CD4-positive, alpha-beta T cell treated with Interleukin-15 for 1 hour (primary cell): ENCODE measurements at regions not wholly inside any gene's neighbourhood (a gene's known extent, or its start where the extent isn't known, plus 50 kb on each side); places are given as distances from the start of the nearest gene placed in this dataset.

Experiments used
- DNase-seq: peaks from one replicate; pipeline ENCODE4 v3.0.0-alpha.2; 2020

DNA sequence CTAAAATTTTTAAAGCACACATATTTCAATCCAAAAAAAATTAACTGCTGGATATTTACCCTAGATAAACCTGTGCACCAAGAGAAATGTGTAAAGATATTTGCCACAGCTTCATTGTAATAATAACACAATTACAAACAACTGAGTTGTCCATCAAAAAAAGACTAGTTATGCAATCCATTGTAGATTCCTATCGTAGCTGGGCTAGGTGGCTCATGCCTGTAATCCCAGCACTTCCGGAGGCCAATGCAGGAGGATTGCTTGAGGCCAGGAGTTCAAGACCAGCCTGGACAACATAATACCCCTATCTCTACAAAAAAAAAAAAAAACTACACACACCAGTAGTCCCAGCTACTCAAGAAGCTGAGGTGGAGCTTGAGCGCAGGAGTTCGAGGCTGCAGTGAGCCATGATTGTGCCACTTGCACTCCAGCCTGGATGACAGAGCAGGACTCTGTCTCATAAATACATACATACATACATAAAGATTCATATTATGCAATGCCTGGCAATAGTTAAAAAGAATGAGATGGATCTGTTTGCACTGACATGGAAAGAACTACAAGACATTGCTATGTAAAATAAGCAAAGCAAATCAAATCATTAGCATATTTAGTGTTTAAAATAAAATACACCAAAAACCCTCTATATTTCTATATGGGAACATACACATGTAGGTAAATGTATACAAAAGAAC lies 56.5 kb upstream of the CCDC28A start:
- DNase-seq: no peak

DNA sequence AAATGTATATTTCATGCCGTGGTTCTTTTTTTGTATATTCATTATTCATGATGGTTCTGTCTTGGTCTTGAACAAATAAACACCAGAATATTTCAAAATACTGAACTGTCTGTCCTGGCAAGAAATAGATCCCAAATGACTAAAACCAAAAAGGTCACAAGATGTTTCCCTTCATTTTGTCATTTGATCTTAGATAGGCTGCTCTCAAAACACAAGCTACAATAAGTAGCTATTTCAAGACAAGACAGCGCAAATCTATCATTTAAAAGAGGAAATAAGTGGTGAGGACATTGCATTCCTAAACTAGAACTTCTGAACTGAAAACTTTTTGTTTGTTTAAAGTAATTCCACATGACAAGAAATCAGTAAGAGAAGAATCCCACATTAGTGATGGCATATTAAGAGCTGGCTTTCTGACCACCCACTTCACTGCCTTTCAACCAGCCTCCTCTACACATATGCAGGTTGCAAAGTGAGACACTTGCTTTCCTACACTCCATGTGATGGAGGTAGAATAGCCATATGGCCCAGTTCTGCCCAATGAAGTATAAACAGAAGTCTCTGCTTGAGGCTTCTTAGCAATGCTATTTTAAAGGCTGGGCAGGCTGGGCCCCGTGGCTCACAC lies 54.4 kb upstream of the CCDC28A start:
- no peak for DNase-seq

DNA sequence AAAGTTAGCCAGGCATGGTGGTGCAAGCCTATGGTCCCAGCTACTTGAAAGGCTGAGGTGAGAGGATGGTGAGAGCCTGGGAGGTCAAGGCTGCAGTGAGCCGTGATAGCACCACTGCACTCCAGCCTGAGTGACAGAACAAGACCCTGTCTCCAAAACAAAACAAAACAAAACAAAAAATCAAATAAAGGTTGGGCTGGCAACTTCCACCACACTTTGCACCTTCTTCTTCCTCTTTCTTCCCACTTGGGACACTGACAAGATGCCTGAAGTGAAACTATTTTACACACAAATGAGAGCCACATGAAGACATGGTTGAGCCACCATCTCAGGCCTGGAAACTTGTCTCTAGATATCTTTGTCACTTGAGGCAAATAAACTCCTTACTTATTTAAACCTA lies 53.8 kb upstream of the CCDC28A start:
- no peak for DNase-seq

DNA sequence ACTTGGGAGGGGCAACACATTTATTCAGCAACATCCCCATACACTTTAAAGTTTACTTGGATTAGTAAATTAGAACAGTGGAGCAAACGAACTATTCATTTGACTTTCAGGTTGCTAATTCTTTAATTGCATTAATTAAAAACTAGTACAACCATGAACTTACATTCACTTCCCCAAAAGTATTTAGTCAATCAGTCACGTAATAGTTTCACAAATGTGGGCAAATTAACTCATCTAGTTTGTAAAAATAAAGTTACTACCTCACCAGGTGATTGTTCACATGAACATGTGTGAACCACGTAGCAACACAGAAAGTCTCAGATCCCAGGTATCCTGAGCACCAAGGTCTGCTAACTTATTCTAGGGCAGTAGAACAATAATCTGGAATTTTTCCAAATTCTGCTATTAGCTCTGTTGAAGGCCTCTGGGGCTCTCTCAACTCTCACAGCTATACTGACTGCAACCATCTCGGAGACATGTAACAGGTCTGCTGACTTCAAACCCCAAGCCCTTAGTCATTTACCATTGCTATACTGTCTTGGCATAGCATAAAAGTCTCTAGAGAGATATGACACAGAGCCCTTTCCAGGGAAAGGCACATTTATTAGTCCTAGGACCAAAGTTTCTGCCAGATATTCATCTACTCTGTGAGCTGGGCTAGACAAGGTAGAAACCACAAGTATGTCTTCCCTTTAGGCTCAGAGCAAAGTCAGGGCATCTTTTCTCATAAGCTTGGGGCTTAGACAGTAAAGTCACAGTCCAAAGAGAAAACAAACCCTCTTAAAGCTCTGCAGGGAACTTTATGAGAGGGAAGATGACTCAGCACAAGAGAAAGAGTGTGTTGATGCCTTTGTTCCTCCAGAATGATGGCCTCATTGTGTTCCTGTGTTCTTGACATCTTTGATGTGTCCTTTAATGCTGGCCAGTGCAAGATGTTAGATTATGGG lies 50.9 kb upstream of the CCDC28A start:
- DNase-seq: no peak
